Stimulated activated CD8-positive, alpha-beta memory T cell treated with anti-CD3 and anti-CD28 coated beads, Interleukin-4, amount 100 ng/mL, for 1 hour (primary cell): ENCODE measurements at regions not wholly inside any gene's neighbourhood (a gene's known extent, or its start where the extent isn't known, plus 50 kb on each side); places are given as distances from the start of the nearest gene placed in this dataset.
"Not testable (repeated sequence)": the region's sequence is repeated elsewhere in the genome, so short reads cannot be mapped to it uniquely, and the experiment has no call there.

Experiments used
- DNase-seq, 2 donors: peaks; one replicate each; pipeline ENCODE4 v3.0.0-alpha.2; 2020; ENCODE audit warnings: low read depth in 2 of 2, low spot score in 1 of 2

GRCh38 chr1:157231846-157232525 is 93.8 kb upstream of the ETV3 start:
- DNase-seq, result no peak

GRCh38 chr1:157230500-157230899 is 92.3 kb upstream of the ETV3 start:
- DNase-seq, result no peak

- DNase-seq, result no peak
These were observed 89.5 kb upstream of the ETV3 start for GRCh38 chr1:157227700-157228099.

- DNase-seq, result no peak
These were observed 88.5 kb upstream of the ETV3 start for GRCh38 chr1:157226739-157227138.

GRCh38 chr1:157219600-157219999 is 81.4 kb upstream of the ETV3 start:
- no peak for DNase-seq

- no peak for DNase-seq
These were observed 81.0 kb upstream of the ETV3 start for GRCh38 chr1:157219182-157219581.

GRCh38 chr1:157218671-157219070 is 80.5 kb upstream of the ETV3 start:
- DNase-seq, result no peak

- DNase-seq, result no peak
These were observed 79.3 kb upstream of the ETV3 start for GRCh38 chr1:157217486-157217885.

GRCh38 chr1:157213836-157214235 is 75.6 kb upstream of the ETV3 start:
- DNase-seq, result no peak

GRCh38 chr1:157209514-157209913 is 71.3 kb upstream of the ETV3 start:
- DNase-seq, result no peak

- not testable (repeated sequence) for DNase-seq
These were observed 67.8 kb upstream of the ETV3 start for GRCh38 chr1:157205982-157206381.

GRCh38 chr1:157203166-157203565 is 65.0 kb upstream of the ETV3 start:
- DNase-seq, result no peak

- DNase-seq, result no peak
These were observed 64.1 kb upstream of the ETV3 start for GRCh38 chr1:157202331-157202730.

- no peak for DNase-seq
These were observed 63.6 kb upstream of the ETV3 start for GRCh38 chr1:157201767-157202166.

GRCh38 chr1:157200451-157200850 is 62.3 kb upstream of the ETV3 start:
- DNase-seq, result no peak

- no peak for DNase-seq
These were observed 61.2 kb upstream of the ETV3 start for GRCh38 chr1:157199421-157199755.

GRCh38 chr1:157198619-157199420 is 60.6 kb upstream of the ETV3 start:
- no peak for DNase-seq

GRCh38 chr1:157197906-157198435 is 59.8 kb upstream of the ETV3 start:
- no peak for DNase-seq

- not testable (repeated sequence) for DNase-seq
These were observed 58.7 kb upstream of the ETV3 start for GRCh38 chr1:157196670-157197456.

- no peak for DNase-seq
These were observed 58.0 kb upstream of the ETV3 start for GRCh38 chr1:157196245-157196543.

GRCh38 chr1:157195521-157196244 is 57.5 kb upstream of the ETV3 start:
- no peak for DNase-seq
